Left ventricle myocardium inferior (tissue), 1 donor: ENCODE measurements at regions not wholly inside any gene's neighbourhood (a gene's known extent, or its start where the extent isn't known, plus 50 kb on each side); places are given as distances from the start of the nearest gene placed in this dataset.

ENCODE experiments used
- DNase-seq: peaks from one replicate; pipeline ENCODE4 v3.0.0-alpha.2; 2020
- H3K27ac ChIP-seq: fragments of 200-600 bp; replicated peaks from 2 replicates; pipeline ENCODE4 v1.8.0; 2021
- H3K27me3 ChIP-seq: fragments of 200-600 bp; 2 replicates; pipeline ENCODE4 v1.8.0; 2021; ENCODE audit warnings: low read depth
- H3K36me3 ChIP-seq: fragments of 200-600 bp; 2 replicates; pipeline ENCODE4 v1.8.0; 2021
- H3K4me1 ChIP-seq: fragments of 200-600 bp; 2 replicates; pipeline ENCODE4 v1.8.0; 2021
- H3K4me3 ChIP-seq: fragments of 200-600 bp; 2 replicates; pipeline ENCODE4 v1.8.0; 2021; ENCODE audit warnings: mild to moderate bottlenecking, moderate library complexity
- H3K9me3 ChIP-seq: fragments of 200-600 bp; replicated peaks from 2 replicates; pipeline ENCODE4 v1.8.0; 2021
- intact Hi-C: fragments of 100-400 bp; cut with micrococcal nuclease; formaldehyde crosslinking; loops from one replicate; pipeline ENCODE4 v1.11.0; 2022
- TF ChIP-seq, protein P1 (sequence below): fragments of 200-600 bp; IDR thresholded peaks from 2 replicates; pipeline ENCODE4 v1.8.0; 2021; ENCODE audit warnings: antibody characterized with exemption, mild to moderate bottlenecking, borderline replicate concordance
- donor health status: DM: no; HTN: yes; CAD: no; lungs with severe emphysema.

DNA sequence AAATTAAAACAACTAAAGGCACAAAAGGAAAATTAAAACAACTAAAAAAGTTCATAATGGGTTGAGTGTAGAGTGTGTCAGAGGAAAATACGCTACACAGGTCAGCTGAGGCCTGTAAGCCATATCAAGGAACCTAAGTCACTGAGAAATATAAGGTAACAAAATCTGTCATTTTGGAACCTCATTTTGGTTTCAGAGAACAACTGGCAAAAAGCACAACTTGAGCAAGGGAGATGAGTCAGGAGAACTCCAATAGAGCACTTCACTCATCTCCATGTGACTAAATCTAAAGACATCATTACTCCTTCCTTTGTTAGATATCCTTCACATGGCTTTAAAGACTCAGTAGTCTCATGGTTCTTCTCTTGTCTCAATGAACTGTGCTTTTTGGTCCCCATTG is 269.4 kb upstream of the POU5F2 start:
- Histone ChIP-seq H3K4me3 (no peak overlapping the region), H3K4me1 (no peaks in the 10 kb centered on the region), H3K36me3 (no peaks in the 10 kb centered on the region), H3K27ac (no peak overlapping the region), H3K9me3 (peaks cover 17% of the 10 kb centered on the region), H3K27me3 (no peaks in the 10 kb centered on the region)
- no peak for DNase-seq
- intact Hi-C loops, result no loop called here
- TF ChIP-seq, protein P1, sequence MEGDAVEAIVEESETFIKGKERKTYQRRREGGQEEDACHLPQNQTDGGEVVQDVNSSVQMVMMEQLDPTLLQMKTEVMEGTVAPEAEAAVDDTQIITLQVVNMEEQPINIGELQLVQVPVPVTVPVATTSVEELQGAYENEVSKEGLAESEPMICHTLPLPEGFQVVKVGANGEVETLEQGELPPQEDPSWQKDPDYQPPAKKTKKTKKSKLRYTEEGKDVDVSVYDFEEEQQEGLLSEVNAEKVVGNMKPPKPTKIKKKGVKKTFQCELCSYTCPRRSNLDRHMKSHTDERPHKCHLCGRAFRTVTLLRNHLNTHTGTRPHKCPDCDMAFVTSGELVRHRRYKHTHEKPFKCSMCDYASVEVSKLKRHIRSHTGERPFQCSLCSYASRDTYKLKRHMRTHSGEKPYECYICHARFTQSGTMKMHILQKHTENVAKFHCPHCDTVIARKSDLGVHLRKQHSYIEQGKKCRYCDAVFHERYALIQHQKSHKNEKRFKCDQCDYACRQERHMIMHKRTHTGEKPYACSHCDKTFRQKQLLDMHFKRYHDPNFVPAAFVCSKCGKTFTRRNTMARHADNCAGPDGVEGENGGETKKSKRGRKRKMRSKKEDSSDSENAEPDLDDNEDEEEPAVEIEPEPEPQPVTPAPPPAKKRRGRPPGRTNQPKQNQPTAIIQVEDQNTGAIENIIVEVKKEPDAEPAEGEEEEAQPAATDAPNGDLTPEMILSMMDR, result no peak

DNA sequence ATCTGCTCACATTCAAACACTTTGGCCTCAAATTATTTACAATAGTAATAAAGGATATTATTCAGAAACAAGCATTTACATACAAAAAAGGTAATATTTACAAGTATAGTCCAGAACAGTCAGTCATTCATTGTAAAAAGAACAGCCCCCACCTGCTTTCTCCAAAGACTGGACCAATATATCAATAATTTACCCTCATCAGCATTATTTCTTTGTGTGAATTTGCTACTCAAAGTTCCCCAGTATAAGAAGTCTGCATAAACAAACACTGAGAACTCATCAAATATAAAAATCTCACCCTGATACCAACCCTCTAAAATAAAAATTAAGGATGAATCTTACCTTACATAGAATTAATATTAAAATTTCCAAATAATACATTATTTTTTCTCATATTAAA is 267.8 kb upstream of the POU5F2 start:
- no peaks in the 10 kb centered on the region for H3K4me1 ChIP-seq
- peaks cover 1% of the 10 kb centered on the region for H3K36me3 ChIP-seq
- peaks cover under 1% of the 10 kb centered on the region for H3K9me3 ChIP-seq
- no peak overlapping the region for H3K4me3 ChIP-seq
- intact Hi-C loops, result no loop called here
- H3K27me3 ChIP-seq, result no peaks in the 10 kb centered on the region
- no peak for DNase-seq
- no peak overlapping the region for H3K27ac ChIP-seq
- TF ChIP-seq, protein P1, result no peak

DNA sequence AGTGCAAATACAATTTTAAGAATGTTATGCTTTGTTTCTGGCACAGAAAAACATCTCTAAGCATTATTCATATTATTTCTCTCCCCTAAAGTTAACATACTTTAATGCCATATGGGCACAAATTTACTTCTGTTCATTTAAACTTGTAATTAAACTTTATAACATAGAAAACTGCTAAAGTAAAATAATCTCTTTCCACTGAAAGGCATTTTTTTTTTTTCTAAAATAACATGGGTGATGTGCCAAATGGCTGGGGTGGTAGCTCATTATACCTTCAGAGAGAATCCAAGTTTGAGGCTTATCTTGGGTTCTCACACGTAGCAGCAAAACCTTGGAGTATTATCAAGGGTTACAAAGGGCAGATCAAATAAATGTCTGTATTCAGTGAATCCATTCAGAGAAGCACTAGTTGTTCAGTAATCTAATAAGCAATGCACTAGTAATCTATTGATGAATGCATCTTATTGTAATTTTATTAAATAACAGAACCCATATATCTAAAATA is 257.6 kb upstream of the POU5F2 start:
- H3K36me3 ChIP-seq, result peaks cover 12% of the 10 kb centered on the region
- peaks cover 12% of the 10 kb centered on the region for H3K4me1 ChIP-seq
- H3K9me3 ChIP-seq, result peaks cover 36% of the 10 kb centered on the region
- intact Hi-C loops, result no loop called here
- no peak for DNase-seq
- no peak overlapping the region for H3K27ac ChIP-seq
- no peak overlapping the region for H3K4me3 ChIP-seq
- no peaks in the 10 kb centered on the region for H3K27me3 ChIP-seq
- TF ChIP-seq, protein P1, result no peak

DNA sequence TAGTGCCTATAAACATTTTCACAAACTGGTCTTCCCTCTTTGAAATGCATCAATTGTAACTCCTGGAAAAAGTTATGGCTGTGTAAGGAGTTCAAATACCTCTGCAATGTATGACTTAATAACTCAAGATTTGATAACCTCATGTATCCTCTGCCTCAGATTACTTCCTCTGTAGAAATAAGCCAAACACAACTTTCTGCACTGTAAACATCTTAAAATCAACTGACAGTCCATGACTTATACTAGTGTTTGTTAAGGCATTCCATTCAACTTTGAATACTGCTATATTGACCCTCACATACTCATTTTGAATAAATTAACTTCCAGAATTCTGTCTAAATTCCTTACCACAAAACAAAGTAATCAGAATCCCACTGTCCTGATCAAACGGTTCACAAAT is 256.2 kb upstream of the POU5F2 start:
- H3K4me3 ChIP-seq, result no peak overlapping the region
- intact Hi-C loops, result no loop called here
- peaks cover 12% of the 10 kb centered on the region for H3K4me1 ChIP-seq
- peaks cover 7% of the 10 kb centered on the region for H3K36me3 ChIP-seq
- no peaks in the 10 kb centered on the region for H3K27me3 ChIP-seq
- no peak for DNase-seq
- H3K27ac ChIP-seq, result no peak overlapping the region
- TF ChIP-seq, protein P1, result no peak
- peaks cover 28% of the 10 kb centered on the region for H3K9me3 ChIP-seq

DNA sequence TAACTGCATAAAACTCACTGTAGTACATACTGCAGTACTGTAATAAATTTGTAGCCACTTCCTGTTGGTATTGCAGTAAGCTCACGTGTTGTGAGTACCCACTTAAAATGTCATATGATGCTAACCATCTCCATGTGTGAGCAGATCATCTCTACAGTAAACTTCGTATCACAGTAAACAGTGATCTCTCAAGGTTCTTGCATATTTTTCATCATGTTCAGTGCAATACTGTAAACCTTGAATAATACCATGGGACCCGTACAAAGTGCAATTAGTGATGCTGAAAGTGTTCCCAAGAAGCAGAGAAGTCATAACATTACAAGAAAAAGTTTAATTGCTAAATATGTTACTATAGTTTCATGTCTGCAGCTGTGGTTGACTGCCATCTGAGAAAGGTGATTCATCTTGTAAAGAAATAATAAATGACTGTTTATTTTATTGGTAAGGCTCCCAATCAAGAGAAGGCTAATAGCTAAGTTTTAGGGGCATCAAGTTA is 253.8 kb upstream of the POU5F2 start:
- peaks cover 20% of the 10 kb centered on the region for H3K4me1 ChIP-seq
- H3K4me3 ChIP-seq, result no peak overlapping the region
- H3K27me3 ChIP-seq, result no peaks in the 10 kb centered on the region
- H3K36me3 ChIP-seq, result no peaks in the 10 kb centered on the region
- H3K9me3 ChIP-seq, result peaks cover 5% of the 10 kb centered on the region
- TF ChIP-seq, protein P1, result no peak
- no peak overlapping the region for H3K27ac ChIP-seq
- intact Hi-C loops, result no loop called here
- no peak for DNase-seq
